ENCODE measurements at regions not wholly inside any gene's neighbourhood (a gene's known extent, or its start where the extent isn't known, plus 50 kb on each side); places are given as distances from the start of the nearest gene placed in this dataset.

DNA sequence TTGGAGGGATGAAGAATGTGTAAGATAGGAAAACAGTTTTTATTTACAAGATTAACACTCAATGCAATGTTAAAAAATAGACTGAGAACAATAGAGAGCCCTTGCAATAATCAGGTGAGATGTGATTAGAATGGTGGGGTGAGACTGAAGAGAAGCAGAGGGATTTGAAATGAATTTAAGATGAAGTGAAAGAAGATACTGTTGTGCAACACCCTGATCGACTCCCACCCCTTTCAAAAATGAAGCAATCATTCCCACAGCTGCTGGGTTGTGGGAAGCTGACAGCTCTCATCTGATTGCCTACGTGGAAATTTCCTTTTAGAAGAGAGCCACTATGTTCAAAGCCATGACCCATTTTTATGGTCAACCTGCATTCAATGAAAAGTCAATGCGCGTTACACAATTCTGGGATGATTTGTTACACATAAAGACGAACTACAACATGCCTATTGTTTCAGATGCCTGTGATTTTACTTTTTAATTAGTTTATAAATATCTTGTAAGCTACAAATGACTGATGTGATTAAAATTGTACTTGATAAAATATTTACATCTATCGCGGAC is 1374.8 kb downstream of the PCDH9 start:
- DNase-seq (ENCODE audit: low read depth, low spot score): no peak
- TF ChIP-seq, protein P1, sequence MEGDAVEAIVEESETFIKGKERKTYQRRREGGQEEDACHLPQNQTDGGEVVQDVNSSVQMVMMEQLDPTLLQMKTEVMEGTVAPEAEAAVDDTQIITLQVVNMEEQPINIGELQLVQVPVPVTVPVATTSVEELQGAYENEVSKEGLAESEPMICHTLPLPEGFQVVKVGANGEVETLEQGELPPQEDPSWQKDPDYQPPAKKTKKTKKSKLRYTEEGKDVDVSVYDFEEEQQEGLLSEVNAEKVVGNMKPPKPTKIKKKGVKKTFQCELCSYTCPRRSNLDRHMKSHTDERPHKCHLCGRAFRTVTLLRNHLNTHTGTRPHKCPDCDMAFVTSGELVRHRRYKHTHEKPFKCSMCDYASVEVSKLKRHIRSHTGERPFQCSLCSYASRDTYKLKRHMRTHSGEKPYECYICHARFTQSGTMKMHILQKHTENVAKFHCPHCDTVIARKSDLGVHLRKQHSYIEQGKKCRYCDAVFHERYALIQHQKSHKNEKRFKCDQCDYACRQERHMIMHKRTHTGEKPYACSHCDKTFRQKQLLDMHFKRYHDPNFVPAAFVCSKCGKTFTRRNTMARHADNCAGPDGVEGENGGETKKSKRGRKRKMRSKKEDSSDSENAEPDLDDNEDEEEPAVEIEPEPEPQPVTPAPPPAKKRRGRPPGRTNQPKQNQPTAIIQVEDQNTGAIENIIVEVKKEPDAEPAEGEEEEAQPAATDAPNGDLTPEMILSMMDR (IDR thresholded peaks at IDR 0.05; ENCODE audit: insufficient read depth, low read length, missing control alignments): no peak
- ChIA-PET POLR2A (no interaction called here), CTCF (no interaction called here)
- no peak overlapping the region for H3K4me3 ChIP-seq (ENCODE audit: low read depth, low read length)

- CTCF ChIA-PET: no interaction called here
- POLR2A ChIA-PET: no interaction called here
- DNase-seq (ENCODE audit: low read depth, low spot score): no peak
- TF ChIP-seq, protein P1 (IDR thresholded peaks at IDR 0.05; ENCODE audit: insufficient read depth, low read length, missing control alignments): no peak
- H3K4me3 ChIP-seq (ENCODE audit: low read depth, low read length): no peak overlapping the region
These were observed 1375.7 kb downstream of the PCDH9 start for GRCh38 chr13:65854431-65854830.

DNA sequence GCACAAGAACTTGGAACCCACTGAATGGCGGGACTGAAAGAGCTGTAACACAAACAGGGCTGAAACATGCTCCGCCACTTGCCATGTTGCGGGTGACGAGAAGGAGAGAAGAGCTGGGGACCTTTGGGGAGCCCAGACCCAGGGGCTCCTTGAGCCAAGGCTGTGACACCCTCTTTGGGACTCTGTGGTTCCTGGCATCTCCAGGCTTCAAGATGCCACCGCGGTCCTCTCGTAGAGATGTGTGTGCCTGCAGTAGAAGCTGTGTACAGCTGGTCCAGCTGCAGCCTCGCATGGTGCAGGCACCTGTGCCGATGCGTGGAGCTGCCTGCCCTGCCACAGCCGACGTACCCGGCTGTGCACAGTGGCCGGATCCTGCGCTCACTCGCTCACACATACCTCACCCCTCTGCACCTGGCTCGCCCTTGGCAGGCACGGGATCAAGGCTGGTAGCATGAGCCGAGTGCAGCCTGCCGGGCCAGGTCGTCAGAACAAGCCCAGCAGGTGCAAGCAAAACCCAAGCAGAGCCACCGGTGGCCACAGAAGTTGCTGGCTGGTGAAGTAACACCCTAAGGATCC is 1385.8 kb downstream of the PCDH9 start:
- DNase-seq (ENCODE audit: low read depth, low spot score): no peak
- CTCF ChIA-PET: no interaction called here
- POLR2A ChIA-PET: no interaction called here
- H3K4me3 ChIP-seq (ENCODE audit: low read depth, low read length): no peak overlapping the region
- TF ChIP-seq, protein P1 (IDR thresholded peaks at IDR 0.05; ENCODE audit: insufficient read depth, low read length, missing control alignments): no peak

- POLR2A ChIA-PET: no interaction called here
- H3K4me3 ChIP-seq (ENCODE audit: low read depth, low read length): no peak overlapping the region
- TF ChIP-seq, protein P1 (IDR thresholded peaks at IDR 0.05; ENCODE audit: insufficient read depth, low read length, missing control alignments): no peak
- CTCF ChIA-PET: interaction anchor here (0.8 kb wide), 1 partner anchor 88 kb away, joined by 3 read pairs; no protein-coding TSS in a partner anchor
- DNase-seq (ENCODE audit: low read depth, low spot score): no peak
These were observed 1386.8 kb downstream of the PCDH9 start for GRCh38 chr13:65843314-65843731.

- DNase-seq (ENCODE audit: low read depth, low spot score): no peak
- H3K4me3 ChIP-seq (ENCODE audit: low read depth, low read length): no peak overlapping the region
- ChIA-PET CTCF (no interaction called here), POLR2A (no interaction called here)
- TF ChIP-seq, protein P1 (IDR thresholded peaks at IDR 0.05; ENCODE audit: insufficient read depth, low read length, missing control alignments): no peak
These were observed 1389.0 kb downstream of the PCDH9 start for GRCh38 chr13:65841156-65841555.

DNA sequence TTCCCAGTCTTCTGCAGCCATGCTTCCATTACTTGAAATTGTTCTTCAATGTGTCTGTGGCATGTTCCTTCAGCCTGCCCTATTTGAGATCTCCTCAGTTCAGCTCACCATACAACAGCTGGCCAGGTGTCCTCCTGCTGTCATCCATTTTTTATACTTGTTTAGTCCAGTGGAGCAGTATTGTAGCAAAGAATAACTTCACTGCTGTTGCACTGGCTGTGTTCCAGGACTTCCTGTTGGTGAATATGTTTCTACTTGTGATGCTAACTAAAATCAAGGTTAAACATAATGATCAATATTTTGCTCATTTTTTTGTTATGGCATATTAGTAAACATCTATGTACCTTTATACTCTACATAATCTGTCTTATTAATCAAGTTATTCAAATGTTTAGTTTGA is 1394.1 kb downstream of the PCDH9 start:
- POLR2A ChIA-PET: no interaction called here
- CTCF ChIA-PET: no interaction called here
- DNase-seq (ENCODE audit: low read depth, low spot score): no peak
- H3K4me3 ChIP-seq (ENCODE audit: low read depth, low read length): no peak overlapping the region
- TF ChIP-seq, protein P1 (IDR thresholded peaks at IDR 0.05; ENCODE audit: insufficient read depth, low read length, missing control alignments): no peak
